Endothelial cell of umbilical vein (primary cell): ENCODE measurements at regions not wholly inside any gene's neighbourhood (a gene's known extent, or its start where the extent isn't known, plus 50 kb on each side); places are given as distances from the start of the nearest gene placed in this dataset.

Source experiments
- BruUV-seq: library from RNA; stranded (reverse); fragments of 400-500 nt; replicated peaks from 2 replicates; lab custom pipeline; 2021; lab: Mats Ljungman, UMichigan
- CTCF ChIA-PET: fragments of 300-600, 350-600 bp; sonication (Branson Sonifier 250); formaldehyde crosslinking; loops from one replicate; lab custom pipeline; 2021; ENCODE audit warnings: antibody characterized with exemption, inconsistent platforms; lab: Charles Lee
- POLR2A ChIA-PET: fragments of 300-600, 350-600 bp; sonication (Branson Sonifier 250); formaldehyde crosslinking; loops from one replicate; lab custom pipeline; 2021; ENCODE audit warnings: antibody characterized with exemption, inconsistent platforms; lab: Charles Lee
- DNase-seq: peaks from one replicate; pipeline ENCODE4 v3.0.0-alpha.2; 2011; ENCODE audit warnings: low read depth, low spot score
- FAIRE-seq: peaks from 2 replicates; lab custom pipeline; 2011; peaks lifted over from hg19 to GRCh38; lab: Jason Lieb, UNC
- H2AFZ ChIP-seq: 2 replicates; pipeline ENCODE4 v1.6.0; 2012; ENCODE audit warnings: low read depth, low read length, control low read depth, inconsistent platforms
- H3K27ac ChIP-seq: 2 replicates; pipeline ENCODE4 v1.5.1; 2011; ENCODE audit warnings: low read depth, mild to moderate bottlenecking, control low read depth, low read length, moderate library complexity; ENCODE audit not compliant: insufficient read depth
- H3K27me3 ChIP-seq, 2 experiments: 2 replicates each; pipeline versions ENCODE4 v1.6.0 to v1.6.1; 2011; ENCODE audit warnings: low read length in 2 of 2, mixed read lengths in 1 of 2; ENCODE audit not compliant: control insufficient read depth in 2 of 2, insufficient read depth in 2 of 2
- H3K36me3 ChIP-seq, 2 experiments: 2 replicates in 1 of 2; 3 replicates in 1 of 2; pipeline ENCODE4 v1.5.1; 2011; ENCODE audit warnings: low read length in 2 of 2, mild to moderate bottlenecking in 1 of 2, moderate library complexity in 1 of 2; ENCODE audit not compliant: control insufficient read depth in 2 of 2, insufficient read depth in 2 of 2; ENCODE audit errors: extremely low read depth in 1 of 2
- H3K4me1 ChIP-seq: 3 replicates; pipeline ENCODE4 v1.5.1; 2011; ENCODE audit warnings: mild to moderate bottlenecking, low read length; ENCODE audit not compliant: control insufficient read depth, insufficient read depth; ENCODE audit errors: extremely low read depth
- H3K4me2 ChIP-seq: 2 replicates; pipeline ENCODE4 v1.6.1; 2011; ENCODE audit warnings: low read length, control low read depth, mixed read lengths; ENCODE audit not compliant: insufficient read depth
- H3K4me3 ChIP-seq, 3 experiments: fragments of 200-600 bp in 1 of 3; sonication (generic), shearing (Covaris generic) in 1 of 3; replicated peaks in 1 of 3; 2 replicates each; pipeline ENCODE4 v1.5.1; 2011 to 2016; ENCODE audit warnings: control low read depth in 3 of 3, low read length in 3 of 3, mild to moderate bottlenecking in 2 of 3, inconsistent platforms in 1 of 3, low read depth in 1 of 3, moderate library complexity in 1 of 3; ENCODE audit not compliant: insufficient read depth in 1 of 3
- H3K79me2 ChIP-seq: 2 replicates; pipeline ENCODE4 v1.6.0; 2012; ENCODE audit warnings: low read length, inconsistent platforms; ENCODE audit not compliant: control insufficient read depth, insufficient read depth
- H3K9ac ChIP-seq: replicated peaks from 2 replicates; pipeline ENCODE3; 2011; ENCODE audit warnings: low read length, control low read depth; ENCODE audit not compliant: insufficient read depth; ENCODE audit errors: extremely low read depth
- H3K9me1 ChIP-seq: replicated peaks from 3 replicates; pipeline ENCODE4 v1.6.0; 2011; ENCODE audit warnings: mild to moderate bottlenecking, low read length; ENCODE audit not compliant: control insufficient read depth, insufficient read depth; ENCODE audit errors: extremely low read depth
- H3K9me3 ChIP-seq: replicated peaks from 2 replicates; pipeline ENCODE4 v1.5.1; 2012; ENCODE audit warnings: low read length, inconsistent platforms; ENCODE audit not compliant: control insufficient read depth, insufficient read depth
- H4K20me1 ChIP-seq: replicated peaks from 2 replicates; pipeline ENCODE3; 2011; ENCODE audit warnings: mild to moderate bottlenecking, low read length; ENCODE audit not compliant: control insufficient read depth, insufficient read depth; ENCODE audit errors: extremely low read depth
- CTCF ChIP-seq, 2 donors: IDR thresholded peaks; 1 replicate in 1 of 2; 2 replicates in 1 of 2; pipeline ENCODE4 v1.5.1; 2011; ENCODE audit warnings: low read length in 2 of 2, mild to moderate bottlenecking in 2 of 2, moderate library complexity in 2 of 2, control low read depth in 1 of 2, inconsistent platforms in 1 of 2, low read depth in 1 of 2; ENCODE audit not compliant: insufficient read depth in 1 of 2; ENCODE audit errors: extremely low read depth in 1 of 2
- EZH2 ChIP-seq: IDR thresholded peaks from 2 replicates; pipeline ENCODE4 v1.6.1; 2012; ENCODE audit warnings: borderline replicate concordance, low read depth, mild to moderate bottlenecking, moderate library complexity, low read length, inconsistent platforms; ENCODE audit not compliant: severe bottlenecking
- FOS ChIP-seq: IDR thresholded peaks from 2 replicates; pipeline ENCODE4 v1.6.1; 2011; ENCODE audit warnings: mild to moderate bottlenecking, low read length, moderate library complexity, borderline replicate concordance; ENCODE audit not compliant: insufficient read depth
- GATA2 ChIP-seq: IDR thresholded peaks from 2 replicates; pipeline ENCODE4 v1.7.0; 2011; ENCODE audit warnings: low read depth, mild to moderate bottlenecking, moderate library complexity, mixed read lengths, low read length; ENCODE audit not compliant: insufficient read length, insufficient read depth
- JUN ChIP-seq: IDR thresholded peaks from 2 replicates; pipeline ENCODE4 v1.6.1; 2011; ENCODE audit warnings: borderline replicate concordance, low read depth; ENCODE audit not compliant: insufficient read length, insufficient read depth
- MYC ChIP-seq: IDR thresholded peaks from one replicate; pipeline ENCODE4 v1.6.1; 2011; ENCODE audit warnings: mild to moderate bottlenecking, low read depth, low read length
- POLR2A ChIP-seq: IDR thresholded peaks from 2 replicates; pipeline ENCODE4 v1.6.1; 2012; ENCODE audit warnings: low read depth, mild to moderate bottlenecking, control low read depth, low read length
- POLR2AphosphoS5 ChIP-seq: IDR thresholded peaks from 2 replicates; pipeline ENCODE4 v1.6.1; 2012; ENCODE audit warnings: low read depth, mild to moderate bottlenecking, control low read depth, low read length, moderate library complexity; ENCODE audit not compliant: insufficient read depth
- dilution Hi-C: fragments of 300-500 bp; cut with MboI; formaldehyde crosslinking; loops from one replicate; pipeline ENCODE4 v1.15.0; 2019; ENCODE audit warnings: low sequenced_read_pairs; ENCODE audit not compliant: extremely low pct_ligation_motif_present
- intact Hi-C: fragments of 100-400 bp; cut with micrococcal nuclease; formaldehyde crosslinking; loops from one replicate; pipeline ENCODE4 v1.10.0; 2022
- TF ChIP-seq, protein P1 (sequence below): IDR thresholded peaks from 2 replicates; pipeline ENCODE4 v1.6.1; 2011; ENCODE audit not compliant: insufficient read depth, insufficient read length

GRCh38 chr18:73421010-73421409, 553.2 kb upstream of the NETO1 start:
- Histone ChIP-seq H3K27me3 (no peaks in the 10 kb centered on the region), H4K20me1 (no peaks in the 10 kb centered on the region), H3K9me1 (no peaks in the 10 kb centered on the region), H3K79me2 (no peaks in the 10 kb centered on the region), H3K9ac (no peak overlapping the region), H2AFZ (no peak overlapping the region), H3K4me1 (no peaks in the 10 kb centered on the region), H3K4me3 (no peak overlapping the region), H3K36me3 (no peaks in the 10 kb centered on the region), H3K27ac (no peak overlapping the region), H3K9me3 (peaks cover 2% of the 10 kb centered on the region), H3K4me2 (no peak overlapping the region)
- DNase-seq (no peak), FAIRE-seq (no peak)
- POLR2A ChIA-PET = no interaction called here
- dilution Hi-C loops (no loop called here), intact Hi-C loops (no loop called here)
- no TSS peak for BruUV-seq
- TF ChIP-seq MYC = no peak
- TF ChIP-seq CTCF (IDR thresholded peaks at IDR 0.05; ENCODE audit: extremely low read depth in 1 of 2, insufficient read depth in 1 of 2, low read depth in 1 of 2, low read length in 2 of 2) = no peak
- TF ChIP-seq POLR2A = no peak
- no peak for TF ChIP-seq FOS
- no peak for TF ChIP-seq EZH2
- TF ChIP-seq POLR2AphosphoS5 = no peak
- TF ChIP-seq GATA2 = no peak
- TF ChIP-seq JUN = no peak
- TF ChIP-seq, protein P1, sequence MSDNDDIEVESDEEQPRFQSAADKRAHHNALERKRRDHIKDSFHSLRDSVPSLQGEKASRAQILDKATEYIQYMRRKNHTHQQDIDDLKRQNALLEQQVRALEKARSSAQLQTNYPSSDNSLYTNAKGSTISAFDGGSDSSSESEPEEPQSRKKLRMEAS = no peak
- CTCF ChIA-PET = no interaction called here
